Mesendoderm (in vitro differentiated cells): ENCODE measurements at regions not wholly inside any gene's neighbourhood (a gene's known extent, or its start where the extent isn't known, plus 50 kb on each side); places are given as distances from the start of the nearest gene placed in this dataset.

ENCODE experiments used
- DNase-seq: peaks from one replicate; pipeline ENCODE4 v3.0.0; 2013
- H2AK5ac ChIP-seq: 2 replicates; pipeline ENCODE4 v1.6.1; 2013; ENCODE audit warnings: low read length, inconsistent platforms
- H2BK120ac ChIP-seq: 2 replicates; pipeline ENCODE4 v1.6.1; 2013; ENCODE audit warnings: low read depth, mild to moderate bottlenecking, low read length, moderate library complexity, mixed read lengths
- H2BK15ac ChIP-seq: replicated peaks from 2 replicates; pipeline ENCODE4 v1.6.1; 2013; ENCODE audit warnings: low read depth, mild to moderate bottlenecking, moderate library complexity
- H2BK5ac ChIP-seq: 2 replicates; pipeline ENCODE4 v1.6.1; 2013; ENCODE audit warnings: low read length, inconsistent platforms
- H3K18ac ChIP-seq: 2 replicates; pipeline ENCODE4 v1.6.1; 2013; ENCODE audit warnings: mild to moderate bottlenecking, low read length, mixed read lengths
- H3K23ac ChIP-seq: one replicate; pipeline ENCODE4 v1.6.1; 2013; ENCODE audit warnings: low read length
- H3K27ac ChIP-seq: 2 replicates; pipeline ENCODE4 v1.5.1; 2013; ENCODE audit warnings: low read depth, mild to moderate bottlenecking, inconsistent platforms, low read length, moderate library complexity
- H3K27me3 ChIP-seq: 2 replicates; pipeline ENCODE4 v1.6.1; 2013; ENCODE audit warnings: low read length, control low read depth, mild to moderate bottlenecking, inconsistent platforms; ENCODE audit not compliant: insufficient read depth, poor library complexity
- H3K36me3 ChIP-seq: 2 replicates; pipeline ENCODE4 v1.6.1; 2013; ENCODE audit warnings: low read length, inconsistent platforms; ENCODE audit not compliant: control insufficient read depth, insufficient read depth
- H3K4ac ChIP-seq: one replicate; pipeline ENCODE4 v1.6.1; 2013; ENCODE audit warnings: low read depth, mild to moderate bottlenecking, low read length, moderate library complexity
- H3K4me1 ChIP-seq: 2 replicates; pipeline ENCODE4 v1.6.1; 2013; ENCODE audit warnings: low read depth, low read length, inconsistent platforms; ENCODE audit not compliant: control insufficient read depth
- H3K4me2 ChIP-seq: 2 replicates; pipeline ENCODE4 v1.6.1; 2013; ENCODE audit warnings: low read length
- H3K4me3 ChIP-seq: 2 replicates; pipeline ENCODE4 v1.5.1; 2013; ENCODE audit warnings: mild to moderate bottlenecking, low read length
- H3K56ac ChIP-seq: one replicate; pipeline ENCODE4 v1.6.1; 2013; ENCODE audit warnings: low read length
- H3K79me1 ChIP-seq: 2 replicates; pipeline ENCODE4 v1.6.1; 2013; ENCODE audit warnings: low read length, inconsistent platforms
- H3K79me2 ChIP-seq: 2 replicates; pipeline ENCODE4 v1.6.1; 2013; ENCODE audit warnings: mild to moderate bottlenecking, low read length; ENCODE audit not compliant: control insufficient read depth, insufficient read depth
- H3K9ac ChIP-seq: 2 replicates; pipeline ENCODE4 v1.6.1; 2013; ENCODE audit warnings: low read length, inconsistent platforms
- H4K5ac ChIP-seq: one replicate; pipeline ENCODE4 v1.6.1; 2013; ENCODE audit warnings: low read length
- H4K8ac ChIP-seq: one replicate; pipeline ENCODE4 v1.6.1; 2013; ENCODE audit warnings: low read depth, mild to moderate bottlenecking, control low read depth, low read length, moderate library complexity
- WGBS: extraction: QIAGEN DNeasy Blood & Tissue Kit; methylation state at CpG from one replicate; pipeline ENCODE4 v1.1.7; 2013; ENCODE audit warnings: low lambda C conversion rate, missing lambda C conversion rate; ENCODE audit not compliant: insufficient coverage; ENCODE audit errors: extremely low coverage; 5-methylcytosine and 5-hydroxymethylcytosine counted together

DNA sequence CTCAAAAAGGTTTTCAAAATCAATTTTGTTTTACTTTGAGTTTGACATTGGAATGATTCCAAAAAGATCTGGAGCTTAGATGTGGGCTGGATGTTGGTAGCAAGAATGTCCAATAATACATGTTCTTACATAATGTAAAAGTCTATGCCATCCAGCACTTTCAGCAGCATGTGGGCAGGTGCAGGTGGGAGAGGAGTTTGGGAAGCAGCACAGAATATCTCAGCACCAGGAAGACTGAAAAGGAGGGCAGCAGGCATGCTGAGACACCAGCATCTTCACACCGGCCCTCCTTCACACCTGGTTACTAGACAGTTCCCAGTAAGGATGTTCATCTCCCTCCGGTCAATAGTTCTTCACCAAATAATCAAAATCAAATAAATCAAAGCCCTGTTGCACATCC, 166.6 kb downstream of the ZBTB18 start:
- Histone ChIP-seq H2BK15ac (no peak overlapping the region), H3K27me3 (no peaks in the 10 kb centered on the region), H3K23ac (no peak overlapping the region), H2AK5ac (no peak overlapping the region), H4K5ac (no peak overlapping the region), H3K79me2 (no peaks in the 10 kb centered on the region), H3K36me3 (no peaks in the 10 kb centered on the region), H3K9ac (no peak overlapping the region), H3K4me3 (no peak overlapping the region), H4K8ac (no peak overlapping the region), H3K4me1 (no peaks in the 10 kb centered on the region), H3K27ac (no peak overlapping the region), H2BK5ac (no peak overlapping the region), H3K56ac (no peak overlapping the region), H2BK120ac (no peak overlapping the region), H3K4ac (no peak overlapping the region), H3K4me2 (no peak overlapping the region), H3K79me1 (no peaks in the 10 kb centered on the region), H3K18ac (no peak overlapping the region)
- DNase-seq: no peak
- no CpG with 5 or more reads among the region's 2 CpGs for WGBS

- no peak overlapping the region for H2BK15ac ChIP-seq
- H3K27ac ChIP-seq: no peak overlapping the region
- no peak overlapping the region for H2BK5ac ChIP-seq
- no peak overlapping the region for H3K4me2 ChIP-seq
- no peak overlapping the region for H3K4ac ChIP-seq
- H3K9ac ChIP-seq: no peak overlapping the region
- no peaks in the 10 kb centered on the region for H3K79me1 ChIP-seq
- H4K5ac ChIP-seq: no peak overlapping the region
- no peaks in the 10 kb centered on the region for H3K79me2 ChIP-seq
- H3K4me3 ChIP-seq: no peak overlapping the region
- H3K27me3 ChIP-seq: no peaks in the 10 kb centered on the region
- H3K56ac ChIP-seq: no peak overlapping the region
- H2BK120ac ChIP-seq: no peak overlapping the region
- no peak overlapping the region for H2AK5ac ChIP-seq
- no peak for DNase-seq
- WGBS: no CpG with 5 or more reads among the region's 9 CpGs
- no peaks in the 10 kb centered on the region for H3K4me1 ChIP-seq
- no peak overlapping the region for H4K8ac ChIP-seq
- H3K36me3 ChIP-seq: no peaks in the 10 kb centered on the region
- no peak overlapping the region for H3K18ac ChIP-seq
- H3K23ac ChIP-seq: no peak overlapping the region
Measured at GRCh38 chr1:244218220-244218619, 167.1 kb downstream of the ZBTB18 start.

DNA sequence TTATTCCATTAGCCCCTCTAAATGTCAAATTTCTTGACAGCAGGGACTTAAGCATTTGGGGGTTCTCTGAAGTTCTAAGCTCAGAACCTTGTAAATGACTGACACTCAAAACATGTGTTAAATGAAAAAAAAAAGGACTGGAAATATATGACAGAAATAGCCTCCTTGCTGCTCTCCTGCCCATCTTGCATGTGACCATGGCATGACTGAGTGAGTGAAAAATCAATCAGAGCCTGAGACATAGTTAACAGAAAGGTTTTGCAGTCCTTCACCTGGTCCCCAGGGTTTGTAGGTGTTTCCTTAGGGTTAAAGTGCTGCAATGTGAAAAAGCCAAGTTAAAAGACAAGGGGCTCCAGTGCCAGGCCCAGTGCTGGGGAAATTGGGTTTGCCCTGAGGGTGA, 168.1 kb downstream of the ZBTB18 start:
- Histone ChIP-seq H2AK5ac (no peak overlapping the region), H2BK15ac (no peak overlapping the region), H2BK5ac (no peak overlapping the region), H3K79me2 (no peaks in the 10 kb centered on the region), H3K4me2 (no peak overlapping the region), H2BK120ac (no peak overlapping the region), H3K4me3 (no peak overlapping the region), H4K8ac (no peak overlapping the region), H3K18ac (no peak overlapping the region), H3K56ac (no peak overlapping the region), H3K27ac (no peak overlapping the region), H3K27me3 (no peaks in the 10 kb centered on the region), H3K4ac (no peak overlapping the region), H3K4me1 (no peaks in the 10 kb centered on the region), H3K36me3 (no peaks in the 10 kb centered on the region), H3K23ac (no peak overlapping the region), H3K79me1 (no peaks in the 10 kb centered on the region), H3K9ac (no peak overlapping the region), H4K5ac (no peak overlapping the region)
- DNase-seq: no peak

DNA sequence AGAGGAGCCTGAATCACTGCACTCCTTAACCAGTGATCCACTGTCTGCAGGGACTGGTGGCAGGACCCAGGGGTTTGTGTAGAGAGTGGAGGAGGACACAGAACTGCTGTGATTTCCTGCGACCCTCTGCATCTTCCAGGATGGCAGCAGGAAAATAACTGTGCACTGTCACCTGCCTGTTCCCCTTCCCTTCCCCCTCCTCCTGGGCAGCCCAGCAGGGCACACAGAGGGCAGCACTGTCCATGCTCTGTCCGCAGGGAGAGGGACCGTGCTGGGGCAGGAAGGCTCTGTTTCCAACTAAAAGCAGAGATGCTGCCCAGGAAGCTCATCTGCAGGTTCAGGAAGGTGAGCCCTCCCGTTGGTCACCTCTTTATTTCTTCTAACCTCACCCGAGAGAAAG, 168.7 kb downstream of the ZBTB18 start:
- Histone ChIP-seq H3K4me3 (no peak overlapping the region), H3K4me1 (no peaks in the 10 kb centered on the region), H3K18ac (no peak overlapping the region), H3K9ac (no peak overlapping the region), H3K27ac (no peak overlapping the region), H3K79me1 (no peaks in the 10 kb centered on the region), H2AK5ac (no peak overlapping the region), H2BK5ac (no peak overlapping the region), H4K5ac (no peak overlapping the region), H3K23ac (no peak overlapping the region), H3K27me3 (no peaks in the 10 kb centered on the region), H3K36me3 (no peaks in the 10 kb centered on the region), H3K56ac (no peak overlapping the region), H3K4ac (no peak overlapping the region), H3K4me2 (no peak overlapping the region), H2BK15ac (no peak overlapping the region), H3K79me2 (no peaks in the 10 kb centered on the region), H4K8ac (no peak overlapping the region), H2BK120ac (no peak overlapping the region)
- no peak for DNase-seq
- WGBS: no CpG with 5 or more reads among the region's 5 CpGs

DNA sequence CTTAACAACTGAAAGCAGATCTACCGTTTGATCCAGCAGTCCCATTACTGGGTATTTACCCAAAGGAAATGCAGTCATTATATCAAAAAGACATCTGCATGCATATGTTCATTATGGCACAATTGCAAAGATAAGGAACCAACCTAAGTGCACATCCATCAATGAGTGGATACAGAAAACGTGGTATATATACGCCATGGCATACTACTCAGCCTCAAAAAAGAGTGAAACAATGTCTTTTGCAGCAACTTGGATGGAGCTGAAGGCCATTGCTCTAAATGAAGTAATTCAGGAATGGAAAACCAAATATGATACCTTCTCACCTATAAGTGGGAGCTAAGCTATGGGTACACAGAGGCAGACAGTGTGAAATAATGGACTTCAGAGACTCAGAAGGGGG, 169.3 kb downstream of the ZBTB18 start:
- H2BK5ac ChIP-seq: no peak overlapping the region
- H3K56ac ChIP-seq: no peak overlapping the region
- no peak overlapping the region for H3K4me2 ChIP-seq
- no peak overlapping the region for H3K27ac ChIP-seq
- no peak overlapping the region for H2AK5ac ChIP-seq
- no peaks in the 10 kb centered on the region for H3K79me1 ChIP-seq
- no peak overlapping the region for H4K5ac ChIP-seq
- H3K4me3 ChIP-seq: no peak overlapping the region
- no peaks in the 10 kb centered on the region for H3K27me3 ChIP-seq
- no peaks in the 10 kb centered on the region for H3K36me3 ChIP-seq
- H3K4me1 ChIP-seq: no peaks in the 10 kb centered on the region
- H3K9ac ChIP-seq: no peak overlapping the region
- no peak overlapping the region for H2BK15ac ChIP-seq
- H4K8ac ChIP-seq: no peak overlapping the region
- no peak overlapping the region for H2BK120ac ChIP-seq
- WGBS: no CpG with 5 or more reads among the region's 3 CpGs
- no peak for DNase-seq
- no peaks in the 10 kb centered on the region for H3K79me2 ChIP-seq
- H3K23ac ChIP-seq: no peak overlapping the region
- H3K4ac ChIP-seq: no peak overlapping the region
- H3K18ac ChIP-seq: no peak overlapping the region

DNA sequence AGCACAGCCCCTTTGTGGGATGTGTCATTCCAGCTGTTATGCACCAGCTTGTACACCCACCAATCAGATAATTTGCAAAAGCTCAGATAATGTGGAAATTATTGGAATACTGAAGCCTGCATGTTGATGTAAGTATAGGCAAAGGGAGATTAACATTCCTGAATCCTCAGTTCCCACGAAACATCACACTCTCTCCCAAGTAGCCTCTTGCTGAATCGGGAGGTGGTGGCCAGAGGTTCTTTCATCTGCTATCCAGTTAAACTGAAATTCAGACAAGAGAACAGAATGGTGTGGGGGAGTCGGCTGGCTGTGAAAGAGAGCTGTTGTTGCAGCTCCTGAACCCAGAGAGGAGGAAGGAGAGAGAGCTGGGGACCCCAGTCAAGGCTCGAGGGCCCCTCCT, 170.9 kb downstream of the ZBTB18 start:
- H2BK15ac ChIP-seq: no peak overlapping the region
- H3K23ac ChIP-seq: no peak overlapping the region
- no peak overlapping the region for H3K4ac ChIP-seq
- no peaks in the 10 kb centered on the region for H3K36me3 ChIP-seq
- no peak overlapping the region for H3K4me3 ChIP-seq
- H3K27me3 ChIP-seq: no peaks in the 10 kb centered on the region
- no peak overlapping the region for H3K27ac ChIP-seq
- no peak overlapping the region for H4K8ac ChIP-seq
- no peaks in the 10 kb centered on the region for H3K79me2 ChIP-seq
- no peak overlapping the region for H2AK5ac ChIP-seq
- no CpG with 5 or more reads among the region's 4 CpGs for WGBS
- H2BK120ac ChIP-seq: no peak overlapping the region
- H3K9ac ChIP-seq: no peak overlapping the region
- H3K4me1 ChIP-seq: no peaks in the 10 kb centered on the region
- no peak overlapping the region for H3K56ac ChIP-seq
- no peaks in the 10 kb centered on the region for H3K79me1 ChIP-seq
- H3K4me2 ChIP-seq: no peak overlapping the region
- no peak overlapping the region for H3K18ac ChIP-seq
- no peak overlapping the region for H2BK5ac ChIP-seq
- no peak for DNase-seq
- no peak overlapping the region for H4K5ac ChIP-seq
